ENCODE measurements at regions not wholly inside any gene's neighbourhood (a gene's known extent, or its start where the extent isn't known, plus 50 kb on each side); places are given as distances from the start of the nearest gene placed in this dataset.

DNA sequence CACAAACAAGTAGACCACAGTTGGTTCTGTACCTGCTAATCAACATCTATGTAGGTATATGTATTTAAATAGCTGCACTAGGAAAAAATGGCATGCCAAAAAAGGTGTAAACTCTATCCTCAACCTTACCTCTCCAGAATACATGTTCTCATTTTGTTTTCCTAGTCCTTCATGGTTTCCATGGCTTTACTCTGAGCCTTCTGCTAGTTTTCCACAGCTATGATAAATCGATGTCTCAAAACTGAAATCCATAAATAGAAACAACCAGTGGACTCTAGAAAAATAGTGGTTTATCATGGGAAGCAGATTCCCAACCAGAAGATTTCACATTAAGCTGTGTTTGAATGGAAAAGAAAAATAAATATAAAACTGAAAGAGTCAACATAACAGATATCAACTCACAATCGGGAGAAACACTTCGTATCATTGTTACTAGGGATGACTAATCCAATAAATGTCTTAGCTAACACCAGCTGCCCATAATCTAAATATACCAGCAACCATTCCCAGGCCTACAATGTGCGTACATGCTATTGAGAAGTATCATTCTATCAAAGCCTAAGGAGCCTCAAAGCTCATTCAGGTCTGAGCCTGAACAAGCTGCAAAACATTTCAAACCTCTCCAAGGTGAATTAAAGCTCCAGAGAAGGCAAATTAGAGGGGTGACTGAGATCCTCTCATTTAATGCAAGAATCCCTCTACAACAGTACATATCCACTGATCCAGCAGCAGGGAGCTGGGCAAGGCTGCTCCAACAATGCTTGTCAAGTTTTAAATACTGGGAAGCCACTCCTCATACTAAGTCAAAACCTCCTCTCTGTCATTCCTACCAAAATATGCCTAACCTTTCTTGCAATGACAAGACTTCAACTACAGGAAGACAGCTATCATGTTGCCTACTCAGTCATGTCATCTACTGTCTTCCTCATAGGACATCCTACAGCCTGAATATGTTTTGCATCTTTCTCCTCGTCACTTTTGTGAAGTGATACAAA is 90.2 kb downstream of the KCTD12 start:
- peaks cover 7% of the 10 kb centered on the region for H3K4me1 ChIP-seq (ENCODE audit: insufficient read depth, low read length)
- 98% methylated on average over 5 of the region's 5 CpGs for WGBS
- no peaks in the 10 kb centered on the region for H3K9me3 ChIP-seq (ENCODE audit: insufficient read depth, low read depth, low read length)
- no peaks in the 10 kb centered on the region for H3K27me3 ChIP-seq (ENCODE audit: insufficient read depth, low read length)
- no peaks in the 10 kb centered on the region for H3K36me3 ChIP-seq (ENCODE audit: insufficient read depth, low read length)
- H3K4me3 ChIP-seq (ENCODE audit: low read length) = no peak overlapping the region
- no peak overlapping the region for H3K9ac ChIP-seq (ENCODE audit: low read depth, low read length)
- no peak overlapping the region for H3K27ac ChIP-seq (ENCODE audit: low read depth, low read length)

DNA sequence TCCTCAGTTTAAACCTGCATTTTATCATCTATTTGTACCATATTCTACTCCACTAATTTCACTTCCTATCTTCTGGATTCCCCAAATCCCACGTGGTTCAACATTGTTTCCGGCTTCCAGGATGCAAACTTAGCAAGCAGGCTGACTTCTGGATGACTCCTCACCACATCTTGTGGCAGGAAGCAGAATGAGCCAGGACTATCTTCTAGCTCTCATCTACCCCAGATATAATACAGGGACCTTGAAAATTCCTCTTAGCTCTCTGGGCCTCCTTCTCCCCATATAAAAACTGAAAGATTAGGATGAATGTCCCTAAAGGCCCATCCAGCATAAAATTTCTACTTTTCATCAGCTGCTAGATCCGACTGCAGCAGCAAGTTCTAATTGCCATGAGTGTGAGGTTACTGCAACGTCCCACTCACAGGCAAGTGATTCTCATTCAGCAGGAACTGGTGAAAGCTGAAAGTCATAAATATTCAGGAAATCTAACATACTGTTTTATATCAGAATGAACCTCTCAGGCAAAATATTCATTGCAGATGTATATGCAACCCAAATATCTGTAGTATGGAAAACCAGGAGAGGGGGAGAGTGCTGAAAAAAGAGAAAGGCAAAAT is 93.4 kb downstream of the KCTD12 start:
- H3K9me3 ChIP-seq (ENCODE audit: insufficient read depth, low read depth, low read length) = no peaks in the 10 kb centered on the region
- no peak overlapping the region for H3K9ac ChIP-seq (ENCODE audit: low read depth, low read length)
- no peak overlapping the region for H3K27ac ChIP-seq (ENCODE audit: low read depth, low read length)
- H3K4me3 ChIP-seq (ENCODE audit: low read length) = no peak overlapping the region
- H3K4me1 ChIP-seq (ENCODE audit: insufficient read depth, low read length) = peaks cover 17% of the 10 kb centered on the region
- 89% methylated on average over 4 of the region's 4 CpGs for WGBS
- H3K36me3 ChIP-seq (ENCODE audit: insufficient read depth, low read length) = no peaks in the 10 kb centered on the region
- H3K27me3 ChIP-seq (ENCODE audit: insufficient read depth, low read length) = no peaks in the 10 kb centered on the region

GRCh38 chr13:76790980-76791819 is 95.0 kb downstream of the KCTD12 start:
- WGBS = 74% methylated on average over 10 of the region's 10 CpGs
- H3K4me3 ChIP-seq (ENCODE audit: low read length) = no peak overlapping the region
- H3K9me3 ChIP-seq (ENCODE audit: insufficient read depth, low read depth, low read length) = no peaks in the 10 kb centered on the region
- no peaks in the 10 kb centered on the region for H3K27me3 ChIP-seq (ENCODE audit: insufficient read depth, low read length)
- no peak overlapping the region for H3K27ac ChIP-seq (ENCODE audit: low read depth, low read length)
- no peaks in the 10 kb centered on the region for H3K36me3 ChIP-seq (ENCODE audit: insufficient read depth, low read length)
- H3K4me1 ChIP-seq (ENCODE audit: insufficient read depth, low read length) = peaks cover 17% of the 10 kb centered on the region
- H3K9ac ChIP-seq (ENCODE audit: low read depth, low read length) = no peak overlapping the region

DNA sequence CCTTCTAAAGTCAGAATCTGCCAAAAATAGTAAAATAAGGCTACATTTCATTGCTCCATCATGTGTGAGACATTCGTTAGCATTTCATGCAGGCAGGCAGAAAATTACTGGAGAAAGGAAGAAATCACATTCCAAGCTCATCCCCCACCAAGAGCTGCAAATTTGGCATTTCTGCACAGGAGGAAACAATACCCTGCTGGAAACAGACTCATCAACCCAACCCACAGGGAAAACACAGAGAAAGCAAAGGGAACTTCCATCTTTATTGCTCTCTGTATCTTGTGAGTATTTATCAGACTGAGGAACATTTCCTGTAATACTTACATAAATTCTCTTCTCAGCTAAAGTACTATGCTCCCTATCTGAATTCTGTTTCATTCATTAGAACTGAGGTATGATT is 95.7 kb downstream of the KCTD12 start:
- no peaks in the 10 kb centered on the region for H3K9me3 ChIP-seq (ENCODE audit: insufficient read depth, low read depth, low read length)
- no peak overlapping the region for H3K27ac ChIP-seq (ENCODE audit: low read depth, low read length)
- no peak overlapping the region for H3K9ac ChIP-seq (ENCODE audit: low read depth, low read length)
- H3K4me3 ChIP-seq (ENCODE audit: low read length) = no peak overlapping the region
- H3K27me3 ChIP-seq (ENCODE audit: insufficient read depth, low read length) = no peaks in the 10 kb centered on the region
- 94% methylated on average over 1 of the region's 1 CpG for WGBS
- H3K4me1 ChIP-seq (ENCODE audit: insufficient read depth, low read length) = peaks cover 17% of the 10 kb centered on the region
- H3K36me3 ChIP-seq (ENCODE audit: insufficient read depth, low read length) = no peaks in the 10 kb centered on the region

- no peak overlapping the region for H3K9ac ChIP-seq (ENCODE audit: low read depth, low read length)
- no peaks in the 10 kb centered on the region for H3K9me3 ChIP-seq (ENCODE audit: insufficient read depth, low read depth, low read length)
- H3K36me3 ChIP-seq (ENCODE audit: insufficient read depth, low read length) = no peaks in the 10 kb centered on the region
- H3K4me3 ChIP-seq (ENCODE audit: low read length) = no peak overlapping the region
- peaks cover 7% of the 10 kb centered on the region for H3K4me1 ChIP-seq (ENCODE audit: insufficient read depth, low read length)
- H3K27ac ChIP-seq (ENCODE audit: low read depth, low read length) = peak overlapping the region; percentile 60
- H3K27me3 ChIP-seq (ENCODE audit: insufficient read depth, low read length) = no peaks in the 10 kb centered on the region
- 74% methylated on average over 3 of the region's 3 CpGs for WGBS
Measured at GRCh38 chr13:76783798-76784197, 102.4 kb downstream of the KCTD12 start.

GRCh38 chr13:76778853-76779252 is 107.4 kb downstream of the KCTD12 start:
- no peak overlapping the region for H3K9ac ChIP-seq (ENCODE audit: low read depth, low read length)
- H3K4me3 ChIP-seq (ENCODE audit: low read length) = no peak overlapping the region
- H3K36me3 ChIP-seq (ENCODE audit: insufficient read depth, low read length) = no peaks in the 10 kb centered on the region
- H3K27me3 ChIP-seq (ENCODE audit: insufficient read depth, low read length) = no peaks in the 10 kb centered on the region
- H3K27ac ChIP-seq (ENCODE audit: low read depth, low read length) = no peak overlapping the region
- no peaks in the 10 kb centered on the region for H3K9me3 ChIP-seq (ENCODE audit: insufficient read depth, low read depth, low read length)
- H3K4me1 ChIP-seq (ENCODE audit: insufficient read depth, low read length) = peaks cover 4% of the 10 kb centered on the region

DNA sequence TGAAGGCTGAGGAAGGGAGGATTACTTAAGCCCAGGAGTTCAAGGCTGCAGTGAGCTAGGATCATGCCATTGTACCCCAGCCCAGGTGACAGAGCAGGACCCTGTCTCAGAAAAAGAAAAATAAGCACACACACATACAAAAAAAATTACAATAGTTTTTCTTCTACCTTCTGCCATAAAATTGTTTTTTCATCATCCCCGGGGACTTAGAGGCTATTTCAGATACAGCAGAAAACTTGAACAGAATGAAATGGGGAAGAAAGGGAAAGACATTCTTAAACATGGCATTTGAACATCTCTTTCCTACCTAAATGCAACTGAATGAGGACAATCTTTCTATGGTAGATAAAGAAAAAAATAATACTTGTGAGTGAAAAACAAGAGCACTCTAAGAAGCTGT is 109.1 kb downstream of the KCTD12 start:
- H3K27me3 ChIP-seq (ENCODE audit: insufficient read depth, low read length) = no peaks in the 10 kb centered on the region
- H3K27ac ChIP-seq (ENCODE audit: low read depth, low read length) = no peak overlapping the region
- H3K4me3 ChIP-seq (ENCODE audit: low read length) = no peak overlapping the region
- H3K36me3 ChIP-seq (ENCODE audit: insufficient read depth, low read length) = no peaks in the 10 kb centered on the region
- H3K4me1 ChIP-seq (ENCODE audit: insufficient read depth, low read length) = no peaks in the 10 kb centered on the region; the same call in 1 of the 2 replicates
- no CpG with 5 or more reads among the region's 1 CpG for WGBS
- H3K9me3 ChIP-seq (ENCODE audit: insufficient read depth, low read depth, low read length) = no peaks in the 10 kb centered on the region
- no peak overlapping the region for H3K9ac ChIP-seq (ENCODE audit: low read depth, low read length)

GRCh38 chr13:76775088-76775740 is 111.0 kb downstream of the KCTD12 start:
- no peaks in the 10 kb centered on the region for H3K9me3 ChIP-seq (ENCODE audit: insufficient read depth, low read depth, low read length)
- H3K4me3 ChIP-seq (ENCODE audit: low read length) = no peak overlapping the region
- H3K9ac ChIP-seq (ENCODE audit: low read depth, low read length) = no peak overlapping the region
- WGBS = 95% methylated on average over 2 of the region's 3 CpGs
- no peaks in the 10 kb centered on the region; the same call in 1 of the 2 replicates for H3K4me1 ChIP-seq (ENCODE audit: insufficient read depth, low read length)
- no peak overlapping the region for H3K27ac ChIP-seq (ENCODE audit: low read depth, low read length)
- H3K27me3 ChIP-seq (ENCODE audit: insufficient read depth, low read length) = no peaks in the 10 kb centered on the region
- no peaks in the 10 kb centered on the region for H3K36me3 ChIP-seq (ENCODE audit: insufficient read depth, low read length)

DNA sequence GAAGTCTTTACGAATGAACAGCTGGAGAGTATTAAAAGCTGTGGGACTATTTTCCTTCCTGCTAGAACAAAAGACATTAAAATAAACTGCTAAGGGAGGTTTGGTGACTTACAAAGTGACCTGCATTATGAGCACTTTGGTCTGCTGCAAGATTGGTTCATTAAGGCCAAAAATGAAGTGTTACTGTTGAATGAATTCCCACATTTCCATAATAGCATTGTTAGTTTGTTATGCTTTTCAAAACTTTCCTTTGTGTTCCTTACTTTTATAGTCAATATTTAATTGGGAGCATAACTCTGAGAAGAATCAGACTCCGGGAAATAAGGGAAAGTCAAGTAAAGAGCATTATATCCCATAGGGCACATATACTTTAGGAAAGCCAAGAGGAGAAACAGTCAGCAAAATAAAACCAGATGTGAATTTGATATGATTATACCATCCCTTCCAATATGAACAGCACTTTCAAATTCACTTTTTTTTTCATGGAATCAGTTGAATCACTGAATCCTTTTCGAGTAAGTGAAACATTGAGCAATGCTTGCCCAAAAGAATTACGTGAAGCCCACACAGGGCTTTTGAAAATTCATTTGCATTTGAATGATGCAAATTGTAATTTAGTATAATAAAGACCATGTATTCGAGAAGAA is 112.6 kb downstream of the KCTD12 start:
- H3K4me3 ChIP-seq (ENCODE audit: low read length) = no peak overlapping the region
- 90% methylated on average over 4 of the region's 5 CpGs for WGBS
- no peak overlapping the region for H3K9ac ChIP-seq (ENCODE audit: low read depth, low read length)
- H3K27me3 ChIP-seq (ENCODE audit: insufficient read depth, low read length) = no peaks in the 10 kb centered on the region
- no peaks in the 10 kb centered on the region for H3K9me3 ChIP-seq (ENCODE audit: insufficient read depth, low read depth, low read length)
- H3K36me3 ChIP-seq (ENCODE audit: insufficient read depth, low read length) = no peaks in the 10 kb centered on the region
- no peak overlapping the region for H3K27ac ChIP-seq (ENCODE audit: low read depth, low read length)
- H3K4me1 ChIP-seq (ENCODE audit: insufficient read depth, low read length) = no peaks in the 10 kb centered on the region; the same call in 1 of the 2 replicates

- no peak overlapping the region for H3K27ac ChIP-seq (ENCODE audit: low read depth, low read length)
- H3K36me3 ChIP-seq (ENCODE audit: insufficient read depth, low read length) = no peaks in the 10 kb centered on the region
- no peak overlapping the region for H3K9ac ChIP-seq (ENCODE audit: low read depth, low read length)
- no peaks in the 10 kb centered on the region for H3K9me3 ChIP-seq (ENCODE audit: insufficient read depth, low read depth, low read length)
- no peaks in the 10 kb centered on the region; the same call in 1 of the 2 replicates for H3K4me1 ChIP-seq (ENCODE audit: insufficient read depth, low read length)
- H3K27me3 ChIP-seq (ENCODE audit: insufficient read depth, low read length) = no peaks in the 10 kb centered on the region
- WGBS = 88% methylated on average over 1 of the region's 1 CpG
- no peak overlapping the region for H3K4me3 ChIP-seq (ENCODE audit: low read length)
Measured at GRCh38 chr13:76772241-76772640, 114.0 kb downstream of the KCTD12 start.

All from HUES64 (cell line).